Astrocyte of the spinal cord (primary cell): ENCODE measurements at regions not wholly inside any gene's neighbourhood (a gene's known extent, or its start where the extent isn't known, plus 50 kb on each side); places are given as distances from the start of the nearest gene placed in this dataset.

Source experiments
- DNase-seq: peaks from one replicate; pipeline ENCODE4 v3.0.0; 2011; ENCODE audit warnings: low read depth, low spot score
- H3K4me3 ChIP-seq: 2 replicates; pipeline ENCODE4 v1.5.1; 2011; ENCODE audit warnings: low read depth, mild to moderate bottlenecking, low read length, moderate library complexity
- in situ Hi-C: cut with HindIII; loops from 2 replicates; pipeline ENCODE4 v1.10.0; 2017; ENCODE audit warnings: low sequenced_read_pairs
- TF ChIP-seq, protein P1 (sequence below): IDR thresholded peaks from 2 replicates; pipeline ENCODE4 v1.5.1; 2012; ENCODE audit warnings: low read depth, mild to moderate bottlenecking, low read length, inconsistent platforms

DNA sequence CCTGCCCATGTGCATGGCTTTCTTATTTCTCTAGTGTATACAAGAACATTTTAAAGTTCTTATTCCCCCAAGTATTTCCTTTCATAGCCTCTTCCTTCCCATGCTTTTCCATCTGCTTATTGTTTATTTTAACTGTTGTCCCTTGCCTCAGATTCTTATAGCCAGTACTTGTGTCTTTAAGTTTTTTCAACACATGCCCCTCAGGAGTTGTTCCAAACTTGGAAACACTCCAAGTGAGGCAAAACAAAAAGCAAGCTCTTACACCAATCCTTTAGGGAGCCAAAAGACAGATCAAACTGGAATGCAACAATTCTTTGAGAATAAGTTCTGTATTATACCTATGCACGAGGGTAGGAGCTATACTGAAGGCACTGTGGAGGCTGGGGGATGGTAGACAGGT is 222.0 kb upstream of the STK26 start:
- DNase-seq = no peak
- TF ChIP-seq, protein P1, sequence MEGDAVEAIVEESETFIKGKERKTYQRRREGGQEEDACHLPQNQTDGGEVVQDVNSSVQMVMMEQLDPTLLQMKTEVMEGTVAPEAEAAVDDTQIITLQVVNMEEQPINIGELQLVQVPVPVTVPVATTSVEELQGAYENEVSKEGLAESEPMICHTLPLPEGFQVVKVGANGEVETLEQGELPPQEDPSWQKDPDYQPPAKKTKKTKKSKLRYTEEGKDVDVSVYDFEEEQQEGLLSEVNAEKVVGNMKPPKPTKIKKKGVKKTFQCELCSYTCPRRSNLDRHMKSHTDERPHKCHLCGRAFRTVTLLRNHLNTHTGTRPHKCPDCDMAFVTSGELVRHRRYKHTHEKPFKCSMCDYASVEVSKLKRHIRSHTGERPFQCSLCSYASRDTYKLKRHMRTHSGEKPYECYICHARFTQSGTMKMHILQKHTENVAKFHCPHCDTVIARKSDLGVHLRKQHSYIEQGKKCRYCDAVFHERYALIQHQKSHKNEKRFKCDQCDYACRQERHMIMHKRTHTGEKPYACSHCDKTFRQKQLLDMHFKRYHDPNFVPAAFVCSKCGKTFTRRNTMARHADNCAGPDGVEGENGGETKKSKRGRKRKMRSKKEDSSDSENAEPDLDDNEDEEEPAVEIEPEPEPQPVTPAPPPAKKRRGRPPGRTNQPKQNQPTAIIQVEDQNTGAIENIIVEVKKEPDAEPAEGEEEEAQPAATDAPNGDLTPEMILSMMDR = no peak
- H3K4me3 ChIP-seq = no peak overlapping the region
- in situ Hi-C loops = no loop called here

DNA sequence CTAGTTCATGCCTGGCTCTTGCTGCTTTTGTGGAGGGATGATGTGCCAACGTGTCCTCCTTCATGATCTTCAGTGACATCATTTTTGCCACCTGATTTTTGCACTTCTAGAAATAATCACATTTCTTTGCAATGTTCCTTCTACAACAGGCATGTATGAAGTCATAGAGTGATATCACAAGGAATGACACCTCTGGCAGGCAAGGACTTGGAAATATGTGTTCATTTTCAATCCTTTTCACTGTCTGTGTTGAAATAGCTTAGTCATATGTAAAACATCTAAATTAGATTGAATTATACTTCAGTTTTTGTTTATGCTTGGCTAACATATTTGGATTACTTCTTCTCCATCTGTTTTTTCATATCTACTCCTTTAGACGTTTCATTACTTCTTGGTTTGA is 221.2 kb upstream of the STK26 start:
- DNase-seq = no peak
- TF ChIP-seq, protein P1 = no peak
- in situ Hi-C loops = no loop called here
- no peak overlapping the region for H3K4me3 ChIP-seq

DNA sequence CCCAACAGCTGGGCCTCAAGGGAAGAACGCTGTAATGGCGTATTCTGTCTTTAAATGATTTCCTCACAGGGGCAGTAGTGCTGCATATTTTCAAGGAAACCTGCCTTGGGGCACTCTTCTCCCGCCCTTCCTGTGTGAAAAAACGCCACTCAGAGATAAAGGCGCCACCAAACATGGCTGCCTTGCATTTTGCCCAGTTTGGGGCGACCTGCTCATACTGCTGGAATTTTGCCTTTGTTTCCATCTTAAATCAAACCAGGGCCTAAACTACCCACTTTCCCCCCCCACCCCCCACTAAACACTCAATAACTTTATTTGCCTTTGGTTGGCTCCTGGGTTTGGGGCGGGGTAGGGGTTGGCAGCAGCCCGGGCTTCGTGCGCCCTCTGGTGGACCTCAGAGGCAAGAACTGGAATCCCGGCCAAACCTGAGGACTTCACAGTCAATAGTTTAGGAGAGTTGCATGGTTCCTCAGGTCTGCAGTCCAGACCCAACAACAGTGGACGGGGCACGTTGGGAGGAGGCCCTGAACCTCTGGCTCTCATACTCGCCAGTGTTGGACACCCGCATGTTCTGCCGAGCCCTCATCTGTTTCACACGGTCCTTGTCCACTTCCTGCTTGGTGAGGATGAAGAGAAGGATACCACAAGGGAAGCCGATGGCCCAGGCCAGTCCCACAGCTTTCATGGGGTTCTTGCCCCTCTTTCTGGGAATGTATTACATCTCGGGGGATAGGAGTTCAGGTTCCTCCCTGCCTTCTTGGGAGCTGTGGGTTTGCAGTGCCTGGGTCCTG is 220.1 kb upstream of the STK26 start:
- TF ChIP-seq, protein P1 = peak; percentile 73
- peak; percentile 79 for DNase-seq
- peak overlapping the region; percentile 35 for H3K4me3 ChIP-seq
- in situ Hi-C loops = no loop called here

DNA sequence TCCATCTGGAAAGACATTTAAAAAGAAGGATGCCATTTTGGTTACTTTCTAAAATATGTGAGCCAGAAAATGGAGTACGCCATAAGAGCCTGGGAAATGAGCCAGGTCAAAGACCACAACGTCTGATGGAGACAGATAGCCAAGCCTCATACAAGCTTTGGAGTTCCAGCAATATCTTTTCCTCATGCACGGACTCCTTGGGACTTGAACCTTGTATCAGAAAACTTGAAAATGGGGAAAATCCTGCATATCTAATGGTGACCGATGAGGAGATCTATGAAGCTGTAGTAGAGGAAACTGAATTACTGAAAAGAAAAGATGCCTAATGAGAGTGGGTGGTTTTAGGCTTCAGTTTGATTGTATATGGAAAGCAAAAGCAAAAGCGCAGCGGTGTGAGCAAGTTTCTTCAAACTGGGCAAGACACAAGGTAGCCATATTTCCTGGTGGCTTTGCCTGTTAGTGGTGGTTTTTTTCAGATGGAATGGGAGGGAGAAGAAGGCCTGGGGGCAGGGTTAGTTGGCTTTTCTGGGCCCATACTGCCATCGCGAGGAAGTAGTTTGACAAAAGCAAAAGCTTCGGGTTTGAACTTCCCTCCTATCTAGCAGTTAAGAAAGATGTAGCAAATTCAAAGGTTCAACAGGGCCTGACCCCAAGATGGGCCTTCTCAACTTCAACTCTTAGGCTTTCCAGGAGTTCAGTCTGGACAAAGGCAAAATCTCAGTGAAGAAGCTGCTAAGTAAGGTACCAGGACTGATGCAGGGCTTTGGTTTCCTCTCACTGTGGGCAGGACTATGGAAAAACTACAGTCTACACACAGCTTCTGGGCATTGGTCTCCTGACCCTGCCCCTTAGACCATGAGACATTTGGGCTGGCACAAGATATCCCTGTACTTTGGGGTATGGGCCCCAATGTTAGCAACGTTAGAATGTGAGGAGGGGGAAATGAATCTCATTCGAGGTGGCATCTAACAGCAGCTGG is 210.0 kb upstream of the STK26 start:
- in situ Hi-C loops = no loop called here
- DNase-seq = peak; percentile 85
- peak overlapping the region; percentile 28 for H3K4me3 ChIP-seq
- TF ChIP-seq, protein P1 = peak; percentile 41

DNA sequence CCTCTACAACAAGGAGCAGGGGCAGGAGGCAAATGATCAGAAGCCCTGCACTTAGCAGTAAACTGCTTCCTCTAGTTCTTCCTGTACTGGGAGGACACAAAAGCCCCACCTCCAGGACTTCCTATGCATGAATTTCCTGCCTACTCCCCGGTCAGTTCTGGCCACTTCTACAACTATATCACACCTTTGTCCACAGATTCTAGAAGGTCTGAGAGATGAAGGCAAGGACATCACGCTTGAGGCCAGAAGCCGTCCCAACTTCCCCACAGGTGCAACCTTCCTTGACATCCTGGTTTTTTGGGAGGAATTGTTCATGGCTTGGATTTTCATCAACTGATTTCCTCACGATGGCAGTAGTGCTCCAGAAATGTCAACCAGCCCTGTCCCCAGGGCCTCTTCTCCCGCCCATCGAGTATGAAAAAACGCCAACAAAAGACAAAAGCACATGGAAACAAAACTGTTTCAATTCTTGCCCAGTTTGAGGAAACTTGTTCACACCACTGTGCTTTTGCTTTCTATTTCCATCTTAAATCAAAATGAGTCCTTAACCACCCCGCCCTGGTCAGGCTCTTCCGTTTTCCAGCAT is 206.5 kb upstream of the STK26 start:
- DNase-seq = peak; percentile 85
- peak overlapping the region; percentile 30 for H3K4me3 ChIP-seq
- in situ Hi-C loops = no loop called here

More for the DNA sequence above, 206.5 kb upstream of the STK26 start:
- TF ChIP-seq, protein P1 = peak; percentile 5
